WTC11 (cell line): ENCODE measurements at regions not wholly inside any gene's neighbourhood (a gene's known extent, or its start where the extent isn't known, plus 50 kb on each side); places are given as distances from the start of the nearest gene placed in this dataset.

Experiments used
- ATAC-seq: fragments of 200-7000 bp; cut with Tn5 transposase; 2 replicates; pipeline ENCODE4 v1.10.0; 2021; ENCODE audit warnings: mild to moderate bottlenecking, moderate library complexity
- CTCF ChIA-PET: fragments of 300-600 bp; sonication (Branson Sonifier 250); formaldehyde crosslinking; loops from one replicate; lab custom pipeline; 2021; ENCODE audit warnings: antibody characterized with exemption; lab: Charles Lee
- POLR2A ChIA-PET: fragments of 350-600 bp; sonication (Branson Sonifier 250); formaldehyde crosslinking; loops from one replicate; lab custom pipeline; 2021; ENCODE audit warnings: antibody characterized with exemption; lab: Charles Lee
- DNase-seq: peaks from one replicate; pipeline ENCODE4 v3.0.0; 2021; ENCODE audit warnings: low spot score
- H3K27ac Mint-ChIP-seq: 2 replicates; pipeline ENCODE4 v1.8.0; 2021; ENCODE audit warnings: mixed read lengths
- H3K27me3 Mint-ChIP-seq: 2 replicates; pipeline ENCODE4 v1.8.0; 2021; ENCODE audit warnings: low read depth, mild to moderate bottlenecking, moderate library complexity, mixed read lengths
- H3K36me3 Mint-ChIP-seq: 2 replicates; pipeline ENCODE4 v1.8.0; 2021; ENCODE audit warnings: mixed read lengths
- H3K4me1 Mint-ChIP-seq: 2 replicates; pipeline ENCODE4 v1.8.0; 2022; ENCODE audit warnings: mixed read lengths
- H3K4me3 Mint-ChIP-seq: 2 replicates; pipeline ENCODE4 v1.8.0; 2021; ENCODE audit warnings: mild to moderate bottlenecking, moderate library complexity, mixed read lengths
- H3K9me3 Mint-ChIP-seq: 2 replicates; pipeline ENCODE4 v1.8.0; 2021; ENCODE audit warnings: mixed read lengths
- ATF3 ChIP-seq: sonication (generic); formaldehyde crosslinking; conservative IDR thresholded peaks from 2 replicates; pipeline ENCODE4 v1.8.1; 2022; ENCODE audit warnings: mild to moderate bottlenecking, missing genetic modification reagents
- CREB1 ChIP-seq: sonication (generic); formaldehyde crosslinking; IDR thresholded peaks from 2 replicates; pipeline ENCODE4 v1.8.0; 2023; ENCODE audit warnings: mild to moderate bottlenecking, missing genetic modification reagents
- FOXK1 ChIP-seq: sonication (generic); formaldehyde crosslinking; IDR thresholded peaks from 2 replicates; pipeline ENCODE4 v1.8.0; 2022; ENCODE audit warnings: mild to moderate bottlenecking, moderate library complexity, missing genetic modification reagents
- FOXP1 ChIP-seq: sonication (generic); formaldehyde crosslinking; IDR thresholded peaks from 2 replicates; pipeline ENCODE4 v1.8.0; 2022; ENCODE audit warnings: missing genetic modification reagents, mild to moderate bottlenecking, moderate library complexity, borderline replicate concordance
- GRHL2 ChIP-seq: fragments of 250-450 bp; sonication (Bioruptor Pico); IDR thresholded peaks from 2 replicates; pipeline ENCODE4 v1.8.0; 2022; ENCODE audit warnings: mild to moderate bottlenecking, moderate library complexity; ENCODE audit not compliant: insufficient replicate concordance, severe bottlenecking
- GTF2I ChIP-seq: fragments of 250-450 bp; sonication (Bioruptor Pico); conservative IDR thresholded peaks from 2 replicates; pipeline ENCODE4 v1.4.0; 2021; ENCODE audit warnings: mild to moderate bottlenecking
- IRF2 ChIP-seq: sonication (generic); formaldehyde crosslinking; IDR thresholded peaks from 2 replicates; pipeline ENCODE4 v1.8.0; 2022; ENCODE audit warnings: low read depth, missing genetic modification reagents, borderline replicate concordance
- MYBL2 ChIP-seq: sonication (generic); formaldehyde crosslinking; IDR thresholded peaks from 2 replicates; pipeline ENCODE4 v1.8.1; 2023; ENCODE audit warnings: mild to moderate bottlenecking, moderate library complexity, missing genetic modification reagents
- NR3C1 ChIP-seq: sonication (generic); formaldehyde crosslinking; conservative IDR thresholded peaks from 2 replicates; pipeline ENCODE4 v1.8.1; 2023; ENCODE audit warnings: low read depth, mild to moderate bottlenecking, missing genetic modification reagents
- PRRX2 ChIP-seq: fragments of 250-450 bp; sonication (Bioruptor Pico); IDR thresholded peaks from 2 replicates; pipeline ENCODE4 v1.8.0; 2021; ENCODE audit warnings: mild to moderate bottlenecking
- SMAD3 ChIP-seq: sonication (generic); formaldehyde crosslinking; IDR thresholded peaks from 2 replicates; pipeline ENCODE4 v1.8.0; 2022; ENCODE audit warnings: missing genetic modification reagents, mild to moderate bottlenecking, borderline replicate concordance
- SP1 ChIP-seq: sonication (generic); formaldehyde crosslinking; conservative IDR thresholded peaks from 2 replicates; pipeline ENCODE4 v1.8.1; 2022; ENCODE audit warnings: missing genetic modification reagents
- TEAD4 ChIP-seq: sonication (generic); formaldehyde crosslinking; IDR thresholded peaks from 2 replicates; pipeline ENCODE4 v1.8.0; 2022; ENCODE audit warnings: mild to moderate bottlenecking, missing genetic modification reagents
- TP53 ChIP-seq: sonication (generic); formaldehyde crosslinking; IDR thresholded peaks from 2 replicates; pipeline ENCODE4 v1.8.1; 2023; ENCODE audit warnings: mild to moderate bottlenecking, missing genetic modification reagents
- ZNF416 ChIP-seq: fragments of 250-450 bp; sonication (Bioruptor Pico); IDR thresholded peaks from 2 replicates; pipeline ENCODE4 v1.9.0; 2021; ENCODE audit warnings: mild to moderate bottlenecking, inconsistent platforms
- ZNF423 ChIP-seq: fragments of 250-450 bp; sonication (Bioruptor Pico); IDR thresholded peaks from 2 replicates; pipeline ENCODE4 v2.1.2; 2022; ENCODE audit warnings: mild to moderate bottlenecking, moderate library complexity
- TF ChIP-seq, protein P1 (sequence below): sonication (generic); formaldehyde crosslinking; IDR thresholded peaks from 2 replicates; pipeline ENCODE4 v1.8.0; 2023; ENCODE audit warnings: missing genetic modification reagents
- TF ChIP-seq, protein P2 (sequence below): sonication (generic); formaldehyde crosslinking; IDR thresholded peaks from 2 replicates; pipeline ENCODE4 v1.8.1; 2023; ENCODE audit warnings: mild to moderate bottlenecking, missing genetic modification reagents, borderline replicate concordance
- TF ChIP-seq, protein P3 (sequence below): sonication (generic); formaldehyde crosslinking; IDR thresholded peaks from 2 replicates; pipeline ENCODE4 v1.8.0; 2022; ENCODE audit warnings: missing genetic modification reagents
- TF ChIP-seq, protein P4 (sequence below): sonication (generic); formaldehyde crosslinking; IDR thresholded peaks from 2 replicates; pipeline ENCODE4 v1.8.0; 2022; ENCODE audit warnings: mild to moderate bottlenecking, missing genetic modification reagents

- Mint-ChIP-seq H3K27ac (no peak overlapping the region), H3K9me3 (peaks cover 42% of the 10 kb centered on the region), H3K36me3 (peaks cover 47% of the 10 kb centered on the region), H3K27me3 (peaks cover 14% of the 10 kb centered on the region), H3K4me3 (no peak overlapping the region), H3K4me1 (no peaks in the 10 kb centered on the region)
- ATAC-seq (no peak), DNase-seq (no peak)
- no peak for TF ChIP-seq TEAD4 (CRISPR knock-in tag)
- no peak for TF ChIP-seq IRF2 (CRISPR knock-in tag)
- no peak for TF ChIP-seq PRRX2 (CRISPR knock-in tag)
- TF ChIP-seq FOXK1 = no peak
- no peak for TF ChIP-seq FOXP1
- no peak for TF ChIP-seq GTF2I (CRISPR knock-in tag)
- no peak for TF ChIP-seq SMAD3 (CRISPR knock-in tag)
- TF ChIP-seq, protein P1, sequence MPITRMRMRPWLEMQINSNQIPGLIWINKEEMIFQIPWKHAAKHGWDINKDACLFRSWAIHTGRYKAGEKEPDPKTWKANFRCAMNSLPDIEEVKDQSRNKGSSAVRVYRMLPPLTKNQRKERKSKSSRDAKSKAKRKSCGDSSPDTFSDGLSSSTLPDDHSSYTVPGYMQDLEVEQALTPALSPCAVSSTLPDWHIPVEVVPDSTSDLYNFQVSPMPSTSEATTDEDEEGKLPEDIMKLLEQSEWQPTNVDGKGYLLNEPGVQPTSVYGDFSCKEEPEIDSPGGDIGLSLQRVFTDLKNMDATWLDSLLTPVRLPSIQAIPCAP (CRISPR knock-in tag) = no peak
- TF ChIP-seq ZNF416 (CRISPR knock-in tag) = no peak
- ChIA-PET POLR2A (no interaction called here), CTCF (no interaction called here)
These were observed 893.7 kb downstream of the TYW1 start for GRCh38 chr7:67890316-67890715.

DNA sequence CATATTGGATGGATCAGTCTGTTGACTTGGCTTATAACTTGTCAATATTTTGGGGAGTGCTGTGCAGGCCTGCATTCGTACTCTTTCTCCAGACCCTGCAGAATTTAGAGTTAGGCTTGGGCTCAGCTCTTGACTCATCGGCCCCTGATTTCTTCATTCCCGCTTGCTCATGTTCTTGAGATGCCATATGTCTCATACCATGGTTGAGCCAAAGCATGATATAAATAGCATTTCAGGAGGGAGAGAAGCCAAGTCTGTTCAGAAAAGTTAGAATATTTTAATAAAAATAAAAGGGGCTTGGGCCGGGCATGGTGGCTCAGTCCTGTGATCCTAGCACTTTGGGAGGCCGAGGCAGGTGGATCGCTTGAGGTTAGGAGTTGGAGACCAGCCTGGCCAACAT lies 898.1 kb downstream of the TYW1 start:
- peaks cover 6% of the 10 kb centered on the region for H3K36me3 Mint-ChIP-seq
- H3K9me3 Mint-ChIP-seq = peaks cover 17% of the 10 kb centered on the region
- CTCF ChIA-PET = no interaction called here
- H3K4me3 Mint-ChIP-seq = no peak overlapping the region
- no peak for DNase-seq
- H3K27me3 Mint-ChIP-seq = no peaks in the 10 kb centered on the region; the same call in 1 of the 2 replicates
- TF ChIP-seq, protein P2, sequence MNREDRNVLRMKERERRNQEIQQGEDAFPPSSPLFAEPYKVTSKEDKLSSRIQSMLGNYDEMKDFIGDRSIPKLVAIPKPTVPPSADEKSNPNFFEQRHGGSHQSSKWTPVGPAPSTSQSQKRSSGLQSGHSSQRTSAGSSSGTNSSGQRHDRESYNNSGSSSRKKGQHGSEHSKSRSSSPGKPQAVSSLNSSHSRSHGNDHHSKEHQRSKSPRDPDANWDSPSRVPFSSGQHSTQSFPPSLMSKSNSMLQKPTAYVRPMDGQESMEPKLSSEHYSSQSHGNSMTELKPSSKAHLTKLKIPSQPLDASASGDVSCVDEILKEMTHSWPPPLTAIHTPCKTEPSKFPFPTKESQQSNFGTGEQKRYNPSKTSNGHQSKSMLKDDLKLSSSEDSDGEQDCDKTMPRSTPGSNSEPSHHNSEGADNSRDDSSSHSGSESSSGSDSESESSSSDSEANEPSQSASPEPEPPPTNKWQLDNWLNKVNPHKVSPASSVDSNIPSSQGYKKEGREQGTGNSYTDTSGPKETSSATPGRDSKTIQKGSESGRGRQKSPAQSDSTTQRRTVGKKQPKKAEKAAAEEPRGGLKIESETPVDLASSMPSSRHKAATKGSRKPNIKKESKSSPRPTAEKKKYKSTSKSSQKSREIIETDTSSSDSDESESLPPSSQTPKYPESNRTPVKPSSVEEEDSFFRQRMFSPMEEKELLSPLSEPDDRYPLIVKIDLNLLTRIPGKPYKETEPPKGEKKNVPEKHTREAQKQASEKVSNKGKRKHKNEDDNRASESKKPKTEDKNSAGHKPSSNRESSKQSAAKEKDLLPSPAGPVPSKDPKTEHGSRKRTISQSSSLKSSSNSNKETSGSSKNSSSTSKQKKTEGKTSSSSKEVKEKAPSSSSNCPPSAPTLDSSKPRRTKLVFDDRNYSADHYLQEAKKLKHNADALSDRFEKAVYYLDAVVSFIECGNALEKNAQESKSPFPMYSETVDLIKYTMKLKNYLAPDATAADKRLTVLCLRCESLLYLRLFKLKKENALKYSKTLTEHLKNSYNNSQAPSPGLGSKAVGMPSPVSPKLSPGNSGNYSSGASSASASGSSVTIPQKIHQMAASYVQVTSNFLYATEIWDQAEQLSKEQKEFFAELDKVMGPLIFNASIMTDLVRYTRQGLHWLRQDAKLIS (CRISPR knock-in tag) = no peak
- TF ChIP-seq NR3C1 (CRISPR knock-in tag) (no peak), MYBL2 (CRISPR knock-in tag) (no peak), TP53 (CRISPR knock-in tag) (no peak), ZNF423 (CRISPR knock-in tag) (no peak), CREB1 (CRISPR knock-in tag) (no peak), ATF3 (CRISPR knock-in tag) (no peak), IRF2 (CRISPR knock-in tag) (no peak), SP1 (CRISPR knock-in tag) (no peak), GRHL2 (CRISPR knock-in tag) (no peak)
- TF ChIP-seq, protein P3, sequence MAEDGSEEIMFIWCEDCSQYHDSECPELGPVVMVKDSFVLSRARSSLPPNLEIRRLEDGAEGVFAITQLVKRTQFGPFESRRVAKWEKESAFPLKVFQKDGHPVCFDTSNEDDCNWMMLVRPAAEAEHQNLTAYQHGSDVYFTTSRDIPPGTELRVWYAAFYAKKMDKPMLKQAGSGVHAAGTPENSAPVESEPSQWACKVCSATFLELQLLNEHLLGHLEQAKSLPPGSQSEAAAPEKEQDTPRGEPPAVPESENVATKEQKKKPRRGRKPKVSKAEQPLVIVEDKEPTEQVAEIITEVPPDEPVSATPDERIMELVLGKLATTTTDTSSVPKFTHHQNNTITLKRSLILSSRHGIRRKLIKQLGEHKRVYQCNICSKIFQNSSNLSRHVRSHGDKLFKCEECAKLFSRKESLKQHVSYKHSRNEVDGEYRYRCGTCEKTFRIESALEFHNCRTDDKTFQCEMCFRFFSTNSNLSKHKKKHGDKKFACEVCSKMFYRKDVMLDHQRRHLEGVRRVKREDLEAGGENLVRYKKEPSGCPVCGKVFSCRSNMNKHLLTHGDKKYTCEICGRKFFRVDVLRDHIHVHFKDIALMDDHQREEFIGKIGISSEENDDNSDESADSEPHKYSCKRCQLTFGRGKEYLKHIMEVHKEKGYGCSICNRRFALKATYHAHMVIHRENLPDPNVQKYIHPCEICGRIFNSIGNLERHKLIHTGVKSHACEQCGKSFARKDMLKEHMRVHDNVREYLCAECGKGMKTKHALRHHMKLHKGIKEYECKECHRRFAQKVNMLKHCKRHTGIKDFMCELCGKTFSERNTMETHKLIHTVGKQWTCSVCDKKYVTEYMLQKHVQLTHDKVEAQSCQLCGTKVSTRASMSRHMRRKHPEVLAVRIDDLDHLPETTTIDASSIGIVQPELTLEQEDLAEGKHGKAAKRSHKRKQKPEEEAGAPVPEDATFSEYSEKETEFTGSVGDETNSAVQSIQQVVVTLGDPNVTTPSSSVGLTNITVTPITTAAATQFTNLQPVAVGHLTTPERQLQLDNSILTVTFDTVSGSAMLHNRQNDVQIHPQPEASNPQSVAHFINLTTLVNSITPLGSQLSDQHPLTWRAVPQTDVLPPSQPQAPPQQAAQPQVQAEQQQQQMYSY (CRISPR knock-in tag) = no peak
- TF ChIP-seq, protein P4, sequence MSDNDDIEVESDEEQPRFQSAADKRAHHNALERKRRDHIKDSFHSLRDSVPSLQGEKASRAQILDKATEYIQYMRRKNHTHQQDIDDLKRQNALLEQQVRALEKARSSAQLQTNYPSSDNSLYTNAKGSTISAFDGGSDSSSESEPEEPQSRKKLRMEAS (CRISPR knock-in tag) = no peak
- no peak overlapping the region for H3K27ac Mint-ChIP-seq
- H3K4me1 Mint-ChIP-seq = no peaks in the 10 kb centered on the region
- no peak for ATAC-seq
- POLR2A ChIA-PET = no interaction called here
